ENCODE measurements at regions not wholly inside any gene's neighbourhood (a gene's known extent, or its start where the extent isn't known, plus 50 kb on each side); places are given as distances from the start of the nearest gene placed in this dataset.

DNA sequence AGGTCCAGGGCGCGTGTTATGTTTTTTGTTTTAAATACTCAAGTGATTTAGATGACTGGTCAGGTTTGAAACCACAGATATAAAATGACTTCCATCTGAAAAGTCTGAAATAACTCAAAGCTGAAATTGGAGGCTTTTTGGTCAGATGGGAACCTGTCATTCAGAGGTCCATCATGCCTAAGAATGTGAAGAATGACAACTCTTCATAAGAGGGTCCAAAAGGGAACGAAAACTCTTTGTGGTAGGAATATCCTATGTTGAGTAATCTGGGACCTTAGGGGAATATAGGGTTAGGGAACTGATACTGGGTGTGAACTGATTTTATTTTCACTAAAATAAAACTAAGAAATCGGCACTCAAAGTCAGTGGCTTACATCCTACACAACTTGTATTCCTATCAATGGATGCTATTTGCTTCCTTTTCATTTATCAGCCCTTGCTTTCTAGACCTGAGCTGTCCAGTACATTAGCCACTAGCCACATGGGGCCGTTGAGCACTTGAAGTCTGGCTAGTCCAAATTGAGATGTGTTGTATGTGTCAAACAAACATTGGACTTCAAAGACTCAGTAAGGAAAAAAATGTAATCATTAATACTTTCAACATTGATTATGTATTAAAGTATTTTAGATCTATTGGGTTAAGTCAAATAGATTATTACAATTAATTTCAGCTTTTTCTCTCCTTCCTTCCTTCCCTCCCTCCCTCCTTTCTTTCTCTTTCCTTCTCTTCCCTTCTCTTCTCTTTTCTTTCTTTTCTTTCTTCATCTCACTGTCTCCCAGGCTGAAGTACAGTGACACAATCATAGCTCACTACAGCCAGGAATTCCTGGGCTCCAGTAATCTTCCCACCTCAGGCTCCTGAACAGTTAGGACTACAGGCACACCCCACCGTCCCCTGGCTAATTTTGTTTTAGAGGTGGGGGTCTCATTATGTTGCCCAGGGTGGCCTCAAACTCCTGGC, 56.5 kb upstream of the KDM7A start:
- TF ChIP-seq, protein P1, sequence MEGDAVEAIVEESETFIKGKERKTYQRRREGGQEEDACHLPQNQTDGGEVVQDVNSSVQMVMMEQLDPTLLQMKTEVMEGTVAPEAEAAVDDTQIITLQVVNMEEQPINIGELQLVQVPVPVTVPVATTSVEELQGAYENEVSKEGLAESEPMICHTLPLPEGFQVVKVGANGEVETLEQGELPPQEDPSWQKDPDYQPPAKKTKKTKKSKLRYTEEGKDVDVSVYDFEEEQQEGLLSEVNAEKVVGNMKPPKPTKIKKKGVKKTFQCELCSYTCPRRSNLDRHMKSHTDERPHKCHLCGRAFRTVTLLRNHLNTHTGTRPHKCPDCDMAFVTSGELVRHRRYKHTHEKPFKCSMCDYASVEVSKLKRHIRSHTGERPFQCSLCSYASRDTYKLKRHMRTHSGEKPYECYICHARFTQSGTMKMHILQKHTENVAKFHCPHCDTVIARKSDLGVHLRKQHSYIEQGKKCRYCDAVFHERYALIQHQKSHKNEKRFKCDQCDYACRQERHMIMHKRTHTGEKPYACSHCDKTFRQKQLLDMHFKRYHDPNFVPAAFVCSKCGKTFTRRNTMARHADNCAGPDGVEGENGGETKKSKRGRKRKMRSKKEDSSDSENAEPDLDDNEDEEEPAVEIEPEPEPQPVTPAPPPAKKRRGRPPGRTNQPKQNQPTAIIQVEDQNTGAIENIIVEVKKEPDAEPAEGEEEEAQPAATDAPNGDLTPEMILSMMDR (IDR thresholded peaks at IDR 0.05; ENCODE audit: partially characterized antibody, unreplicated experiment), result no peak
- H3K27ac Mint-ChIP-seq (ENCODE audit: unreplicated experiment), result no peak overlapping the region
- peaks cover 7% of the 10 kb centered on the region for H3K9me3 Mint-ChIP-seq (ENCODE audit: unreplicated experiment)
- peaks cover 2% of the 10 kb centered on the region for H3K4me1 Mint-ChIP-seq (ENCODE audit: low read depth, unreplicated experiment)
- H3K4me3 Mint-ChIP-seq (ENCODE audit: unreplicated experiment), result no peak overlapping the region
- peaks cover 15% of the 10 kb centered on the region for H3K27me3 Mint-ChIP-seq (ENCODE audit: unreplicated experiment)
- H3K36me3 Mint-ChIP-seq (ENCODE audit: unreplicated experiment), result no peaks in the 10 kb centered on the region
- no peak for DNase-seq

DNA sequence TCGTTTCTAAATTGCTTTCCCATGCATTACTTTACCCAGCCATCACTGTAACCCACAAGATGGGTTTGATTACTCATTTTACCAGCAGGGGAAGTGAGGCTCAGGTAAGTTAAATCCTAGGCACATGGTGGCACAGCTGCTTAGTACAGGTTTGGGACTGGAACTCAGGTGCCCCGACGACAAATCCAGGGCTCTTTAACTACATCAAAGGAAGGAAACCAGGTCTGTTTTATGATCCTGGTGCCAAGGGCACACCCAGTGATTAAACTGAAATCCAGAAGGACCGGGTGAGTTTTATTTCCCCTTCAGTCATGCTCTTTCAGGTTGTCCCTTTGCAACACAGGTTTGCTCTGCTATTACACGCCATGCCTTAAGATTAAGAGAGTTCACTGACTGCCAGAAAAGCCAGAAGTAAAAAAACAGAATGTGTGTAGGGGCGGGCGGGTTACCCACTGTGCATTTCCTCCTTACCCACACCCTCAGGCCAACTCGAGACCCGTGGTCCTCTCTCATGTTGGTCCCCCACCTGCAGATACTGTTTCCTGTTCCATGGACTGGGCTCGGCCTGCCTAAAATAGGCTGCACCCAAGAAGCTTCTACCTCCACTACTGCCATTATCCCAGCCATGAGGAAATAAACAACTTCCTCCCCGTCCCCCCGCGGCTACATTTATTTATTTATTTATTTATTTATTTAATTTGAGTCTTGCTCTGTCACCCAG, 55.1 kb upstream of the KDM7A start:
- Mint-ChIP-seq H3K9me3 (ENCODE audit: unreplicated experiment) (peaks cover 7% of the 10 kb centered on the region), H3K4me3 (ENCODE audit: unreplicated experiment) (peak overlapping the region; percentile 93), H3K36me3 (ENCODE audit: unreplicated experiment) (peaks cover 4% of the 10 kb centered on the region), H3K27ac (ENCODE audit: unreplicated experiment) (peak overlapping the region; percentile 38), H3K4me1 (ENCODE audit: low read depth, unreplicated experiment) (peaks cover 2% of the 10 kb centered on the region), H3K27me3 (ENCODE audit: unreplicated experiment) (peaks cover 13% of the 10 kb centered on the region)
- no peak for DNase-seq
- TF ChIP-seq, protein P1 (IDR thresholded peaks at IDR 0.05; ENCODE audit: partially characterized antibody, unreplicated experiment), result no peak

DNA sequence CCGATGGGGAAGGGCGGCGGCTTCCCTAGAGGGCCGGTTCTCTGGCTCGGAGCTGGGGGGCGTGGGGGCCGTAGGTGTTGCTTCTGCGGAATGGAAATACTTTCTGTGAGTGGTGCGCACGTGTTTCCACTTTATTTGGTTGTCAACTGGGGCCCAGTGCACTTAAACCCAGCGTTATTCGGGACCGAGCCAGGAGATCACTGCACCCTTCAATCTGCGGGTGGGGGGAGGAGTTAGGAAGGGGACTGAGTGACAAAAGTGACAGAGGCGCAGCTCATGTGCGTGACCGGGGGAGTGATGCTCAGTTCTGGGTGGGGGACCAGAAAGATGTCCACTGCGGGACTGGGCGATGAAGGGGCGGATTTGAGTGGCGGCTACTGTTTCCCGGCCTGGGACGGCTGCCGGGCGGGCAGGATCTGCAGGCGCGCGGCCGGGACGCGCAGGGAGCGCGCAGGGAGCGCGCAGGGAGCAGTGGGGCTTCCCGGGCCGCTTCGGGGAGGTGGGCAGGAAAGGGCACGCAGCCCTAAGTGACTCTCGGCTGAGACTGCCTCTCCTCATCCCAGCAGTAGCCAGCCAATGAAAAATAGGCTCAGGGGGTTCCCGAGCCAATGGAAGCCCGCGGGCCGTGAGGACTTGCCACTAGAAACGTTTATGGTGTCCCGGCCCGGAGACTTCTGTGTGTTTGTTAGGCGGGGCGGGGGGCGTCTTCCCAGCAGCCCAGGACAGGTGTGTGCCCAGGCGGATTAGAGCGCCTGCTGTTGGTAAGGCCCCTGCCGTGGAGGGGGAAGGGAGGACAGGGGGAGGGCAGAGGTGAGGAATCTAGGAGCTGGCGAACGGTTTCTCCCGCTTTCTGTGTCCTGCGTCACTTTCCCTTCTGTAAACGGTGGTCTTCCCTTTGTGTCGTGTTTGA, 54.3 kb upstream of the KDM7A start:
- Mint-ChIP-seq H3K9me3 (ENCODE audit: unreplicated experiment) (peaks cover 7% of the 10 kb centered on the region), H3K4me3 (ENCODE audit: unreplicated experiment) (peak overlapping the region; percentile 93), H3K4me1 (ENCODE audit: low read depth, unreplicated experiment) (peaks cover 2% of the 10 kb centered on the region), H3K27ac (ENCODE audit: unreplicated experiment) (peak overlapping the region; percentile 38), H3K36me3 (ENCODE audit: unreplicated experiment) (peaks cover 4% of the 10 kb centered on the region), H3K27me3 (ENCODE audit: unreplicated experiment) (peaks cover 13% of the 10 kb centered on the region)
- DNase-seq, result peak; percentile 73
- TF ChIP-seq, protein P1 (IDR thresholded peaks at IDR 0.05; ENCODE audit: partially characterized antibody, unreplicated experiment), result no peak

GRCh38 chr7:140230516-140230860, 53.7 kb upstream of the KDM7A start:
- Mint-ChIP-seq H3K36me3 (ENCODE audit: unreplicated experiment) (peaks cover 4% of the 10 kb centered on the region), H3K27ac (ENCODE audit: unreplicated experiment) (no peak overlapping the region), H3K4me1 (ENCODE audit: low read depth, unreplicated experiment) (peaks cover 2% of the 10 kb centered on the region), H3K27me3 (ENCODE audit: unreplicated experiment) (peaks cover 13% of the 10 kb centered on the region), H3K9me3 (ENCODE audit: unreplicated experiment) (peaks cover 7% of the 10 kb centered on the region), H3K4me3 (ENCODE audit: unreplicated experiment) (peak overlapping the region; percentile 93)
- TF ChIP-seq, protein P1 (IDR thresholded peaks at IDR 0.05; ENCODE audit: partially characterized antibody, unreplicated experiment), result no peak
- peak; percentile 34 for DNase-seq
